Brain pericyte (primary cell): ENCODE measurements at regions not wholly inside any gene's neighbourhood (a gene's known extent, or its start where the extent isn't known, plus 50 kb on each side); places are given as distances from the start of the nearest gene placed in this dataset.

Source experiments
- DNase-seq: peaks from one replicate; pipeline ENCODE4 v3.0.0-alpha.2; 2012; ENCODE audit warnings: low read depth, low spot score

- no peak for DNase-seq
These were observed 619.4 kb upstream of the CDH4 start for GRCh38 chr20:60632391-60633262.

- DNase-seq = no peak
These were observed 617.4 kb upstream of the CDH4 start for GRCh38 chr20:60634491-60635172.

GRCh38 chr20:60636417-60636816 is 615.6 kb upstream of the CDH4 start:
- DNase-seq = no peak

- no peak for DNase-seq
These were observed 614.3 kb upstream of the CDH4 start for GRCh38 chr20:60637801-60638200.

- no peak for DNase-seq
These were observed 613.5 kb upstream of the CDH4 start for GRCh38 chr20:60638430-60639098.

- DNase-seq = no peak
These were observed 610.1 kb upstream of the CDH4 start for GRCh38 chr20:60641879-60642447.

GRCh38 chr20:60642541-60642940 is 609.5 kb upstream of the CDH4 start:
- no peak for DNase-seq

- no peak for DNase-seq
These were observed 603.5 kb upstream of the CDH4 start for GRCh38 chr20:60648556-60648955.

- no peak for DNase-seq
These were observed 602.5 kb upstream of the CDH4 start for GRCh38 chr20:60649541-60649940.

- no peak for DNase-seq
These were observed 602.0 kb upstream of the CDH4 start for GRCh38 chr20:60650087-60650486.

GRCh38 chr20:60652046-60652445 is 600.0 kb upstream of the CDH4 start:
- no peak for DNase-seq

- DNase-seq = no peak
These were observed 599.4 kb upstream of the CDH4 start for GRCh38 chr20:60652615-60653014.

- DNase-seq = no peak
These were observed 598.8 kb upstream of the CDH4 start for GRCh38 chr20:60653111-60653845.

- DNase-seq = no peak
These were observed 593.4 kb upstream of the CDH4 start for GRCh38 chr20:60658681-60659080.

- DNase-seq = no peak
These were observed 592.8 kb upstream of the CDH4 start for GRCh38 chr20:60659240-60659639.

GRCh38 chr20:60662307-60662706 is 589.8 kb upstream of the CDH4 start:
- no peak for DNase-seq

- no peak for DNase-seq
These were observed 588.0 kb upstream of the CDH4 start for GRCh38 chr20:60664106-60664505.

- no peak for DNase-seq
These were observed 584.4 kb upstream of the CDH4 start for GRCh38 chr20:60667641-60668040.

GRCh38 chr20:60669211-60669610 is 582.9 kb upstream of the CDH4 start:
- no peak for DNase-seq

GRCh38 chr20:60676011-60676410 is 576.0 kb upstream of the CDH4 start:
- no peak for DNase-seq

- no peak for DNase-seq
These were observed 574.2 kb upstream of the CDH4 start for GRCh38 chr20:60677819-60678218.
